IMR-90 (cell line): ENCODE measurements at regions not wholly inside any gene's neighbourhood (a gene's known extent, or its start where the extent isn't known, plus 50 kb on each side); places are given as distances from the start of the nearest gene placed in this dataset. TPM values are rescaled to one million over a fixed set of nuclear protein-coding genes. Genes with fewer than 3 reads are reported as not detected.

Source experiments
- microRNA-seq, 2 experiments: library from miRNA; stranded (forward) in 1 of 2; unstranded in 1 of 2; fragments of 10-50 nt in 1 of 2; fragments of <30 nt in 1 of 2; gene quantifications in 1 of 2; microRNA quantifications in 1 of 2; one replicate each; pipeline versions ENCODE3 to v1.1.0; 2013 to 2020; ENCODE audit not compliant: insufficient read depth in 1 of 2, insufficient read length in 1 of 2, unreplicated experiment in 1 of 2
- small RNA-seq, 5 experiments: library from RNA; depleted of rRNA; stranded (forward); fragments of <200 nt; gene quantifications; one replicate each; pipeline ENCODE3, GENCODE V24; 2012

Small RNAs in the stretch of these regions (microRNA-seq; reads per million reads assigned to microRNA genes)
- gene RN7SKP40 (ENCODE audit: insufficient read depth, insufficient read length): not detected

Small RNAs in the stretch of these regions (small RNA-seq; reads per million reads assigned to genes)
- 0 reads per million in 5 experiments for gene RN7SKP40
